HG03571 (cell line): ENCODE measurements at regions not wholly inside any gene's neighbourhood (a gene's known extent, or its start where the extent isn't known, plus 50 kb on each side); places are given as distances from the start of the nearest gene placed in this dataset.

Experiments
- ATAC-seq: cut with Tn5 transposase; IDR thresholded peaks from one replicate; pipeline ENCODE4 v1.9.1; 2021; ENCODE audit not compliant: unreplicated experiment

GRCh38 chr4:130419211-130419975 is 1323.4 kb downstream of the C4orf33 start:
- no peak for ATAC-seq

- ATAC-seq: no peak
Observed at GRCh38 chr4:130422261-130422660, 1326.3 kb downstream of the C4orf33 start.

DNA sequence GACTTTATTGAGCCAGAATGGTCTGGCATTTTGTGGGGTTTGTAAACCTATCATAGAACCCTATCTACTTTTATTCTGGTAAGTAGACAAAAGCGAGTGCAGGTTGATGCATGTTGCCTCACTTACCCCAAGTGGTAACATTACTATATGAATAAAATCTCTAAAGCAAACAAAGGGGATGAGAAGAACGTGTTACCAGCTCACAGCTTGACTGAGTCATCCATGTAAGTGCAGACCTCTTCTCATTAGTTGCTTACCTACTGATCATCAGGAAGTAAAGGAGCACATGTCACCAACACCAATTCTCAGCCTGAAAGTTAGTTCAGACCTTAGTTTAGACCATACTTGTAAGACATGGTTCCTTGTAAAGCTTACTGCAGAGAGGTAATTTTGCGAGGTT is 1328.3 kb downstream of the C4orf33 start:
- no peak for ATAC-seq

DNA sequence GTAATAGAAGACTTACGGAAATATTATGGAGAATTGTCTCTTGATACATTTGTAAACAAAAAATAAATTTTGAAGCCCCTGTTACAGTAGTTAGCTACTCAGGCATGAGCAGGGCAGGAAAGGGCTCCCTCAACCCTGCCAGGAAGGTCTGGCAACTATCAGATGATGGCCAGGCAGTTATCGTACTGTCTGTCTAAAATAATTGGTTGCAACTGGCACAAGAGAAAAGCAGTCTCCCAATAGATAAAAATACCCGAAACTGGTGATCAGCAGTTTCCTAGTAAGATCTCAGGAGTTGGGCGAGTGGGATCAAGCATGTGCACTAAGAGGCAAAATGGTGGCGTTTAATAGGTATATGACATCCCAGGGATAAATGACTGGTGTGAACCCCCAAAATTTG is 1336.3 kb downstream of the C4orf33 start:
- no peak for ATAC-seq

GRCh38 chr4:130449741-130450140 is 1353.8 kb downstream of the C4orf33 start:
- ATAC-seq: no peak

- ATAC-seq: no peak
Observed at GRCh38 chr4:130468340-130468739, 1372.4 kb downstream of the C4orf33 start.

- ATAC-seq: no peak
Observed at GRCh38 chr4:130478406-130478805, 1382.5 kb downstream of the C4orf33 start.

DNA sequence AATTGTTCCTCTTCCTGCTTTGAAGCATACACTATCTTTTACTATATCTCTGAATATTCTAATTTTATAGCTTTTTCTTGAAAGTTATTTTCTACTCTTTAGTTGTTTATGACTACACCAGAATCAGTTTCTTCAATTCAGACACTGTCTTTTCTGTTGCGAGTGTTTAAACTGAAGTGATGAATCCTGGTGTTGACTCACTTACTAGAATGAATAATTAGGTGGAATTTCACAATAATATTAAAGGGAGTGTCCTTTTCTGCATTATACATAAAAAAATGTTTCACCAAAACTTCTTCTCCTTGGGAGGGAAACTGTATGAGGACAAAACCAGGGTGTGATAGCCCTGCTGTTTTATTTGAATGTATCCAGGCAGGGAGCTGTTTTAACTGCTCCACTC is 1383.1 kb downstream of the C4orf33 start:
- no peak for ATAC-seq

- no peak for ATAC-seq
Observed at GRCh38 chr4:130479674-130480073, 1383.7 kb downstream of the C4orf33 start.

DNA sequence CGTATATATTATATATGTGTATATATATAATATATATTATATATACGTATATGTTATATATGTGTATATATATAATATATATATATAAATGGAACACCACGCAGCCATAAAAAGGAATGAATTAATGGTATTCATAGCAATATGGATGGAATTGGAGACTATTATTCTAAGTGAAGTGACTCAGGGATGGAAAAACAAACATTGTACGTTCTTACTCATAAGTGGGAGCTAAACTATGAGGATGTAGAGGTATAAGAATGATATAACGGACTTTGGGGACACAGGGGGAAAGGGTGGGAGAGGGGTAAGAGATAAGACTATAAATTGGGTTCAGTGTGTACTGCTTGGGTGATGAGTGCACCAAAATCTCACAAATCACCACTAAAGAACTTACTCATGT is 1388.9 kb downstream of the C4orf33 start:
- no peak for ATAC-seq

DNA sequence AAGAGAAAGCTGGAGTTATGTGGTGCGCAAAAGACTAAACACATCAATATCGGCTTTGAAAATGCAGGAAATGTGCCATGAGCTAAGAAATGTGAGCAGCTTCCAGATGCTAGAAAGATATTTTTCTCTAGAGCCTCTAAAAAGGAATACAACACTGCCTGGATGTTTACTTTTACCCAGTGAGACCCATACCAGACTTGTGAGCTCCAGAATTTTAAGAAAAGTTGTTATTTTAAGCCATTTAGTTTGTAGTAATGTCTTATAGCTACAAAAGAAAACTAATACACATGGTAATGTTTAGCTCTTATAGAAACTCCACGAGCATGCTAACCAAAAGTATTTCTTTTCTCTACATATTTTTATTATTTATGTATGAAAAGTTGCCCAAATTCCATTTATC is 1389.4 kb downstream of the C4orf33 start:
- ATAC-seq: no peak

GRCh38 chr4:130486186-130486585 is 1390.2 kb downstream of the C4orf33 start:
- ATAC-seq: no peak

DNA sequence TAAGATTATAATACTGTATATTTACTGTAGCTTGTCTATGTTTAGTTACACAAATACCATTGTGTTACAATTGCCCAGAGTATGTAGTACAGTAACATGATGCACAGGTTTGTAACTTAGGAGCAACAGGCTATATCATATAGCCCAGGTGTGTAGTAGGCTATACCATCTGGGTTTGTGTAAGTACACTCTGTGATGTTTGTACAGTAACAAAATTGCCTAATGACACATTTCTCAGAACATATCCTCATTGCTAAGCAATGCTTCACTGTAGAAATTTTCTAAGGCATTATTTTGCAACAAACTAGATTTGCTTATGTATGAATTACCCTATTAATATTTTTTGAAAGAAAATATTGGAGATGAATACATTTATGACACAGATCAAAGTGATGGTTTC is 1390.9 kb downstream of the C4orf33 start:
- no peak for ATAC-seq

GRCh38 chr4:130510661-130511060 is 1414.7 kb downstream of the C4orf33 start:
- ATAC-seq: no peak

DNA sequence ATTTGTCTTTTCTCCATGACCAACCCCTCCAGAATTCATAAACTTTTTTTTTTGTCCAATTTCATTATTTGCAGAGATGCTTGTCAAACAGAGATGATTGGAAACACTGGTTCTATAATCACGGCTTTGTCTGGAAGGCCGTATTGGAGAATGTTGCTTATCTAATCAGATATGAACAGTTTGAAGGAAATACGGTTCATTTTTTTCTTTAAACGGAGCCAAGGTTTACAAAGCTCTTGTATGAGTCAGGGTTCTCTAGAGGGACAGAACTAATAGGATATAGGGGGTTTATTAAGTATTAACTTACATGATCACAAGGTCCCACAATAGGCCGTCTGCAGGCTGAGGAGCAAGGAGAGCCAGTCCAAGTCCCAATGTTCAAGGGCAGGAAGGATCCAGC is 1415.8 kb downstream of the C4orf33 start:
- ATAC-seq: no peak

DNA sequence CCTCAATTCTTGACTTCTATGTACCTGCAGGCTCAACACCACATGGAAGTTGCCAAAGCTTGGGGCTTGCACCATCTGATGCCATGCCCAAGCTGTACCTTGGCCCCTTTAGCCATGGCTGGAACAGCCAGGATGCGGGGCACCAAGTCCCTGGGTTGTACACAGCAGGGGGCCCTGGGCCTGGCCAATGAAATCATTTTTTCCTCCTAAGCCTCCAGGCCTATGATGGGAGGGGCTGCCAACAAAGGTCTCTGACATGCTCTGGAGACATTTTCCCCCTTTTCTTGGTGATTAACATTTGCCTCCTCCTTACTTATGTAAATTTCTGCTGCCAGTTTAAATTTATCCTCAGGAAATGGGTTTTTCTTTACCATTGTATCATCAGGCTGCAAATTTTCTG is 1428.1 kb downstream of the C4orf33 start:
- no peak for ATAC-seq

DNA sequence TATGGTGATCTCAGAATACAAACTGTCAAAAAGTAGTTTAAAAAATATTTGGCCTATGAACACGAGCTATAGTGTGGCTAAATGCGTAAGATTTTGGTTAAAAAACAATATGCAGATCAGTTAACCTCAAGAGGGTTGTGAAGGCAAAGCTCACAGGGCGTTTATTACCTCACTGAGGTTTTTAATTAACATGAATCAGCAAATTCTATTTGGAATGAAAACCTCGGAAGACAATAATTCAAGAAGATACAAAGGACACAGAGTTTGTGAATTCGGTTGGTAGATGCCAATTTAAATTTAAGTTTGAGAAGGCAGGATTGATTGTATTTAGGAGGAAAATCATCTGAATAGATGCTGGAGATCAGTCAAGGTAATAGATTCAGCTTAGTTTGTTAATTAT is 1434.6 kb downstream of the C4orf33 start:
- ATAC-seq: no peak

DNA sequence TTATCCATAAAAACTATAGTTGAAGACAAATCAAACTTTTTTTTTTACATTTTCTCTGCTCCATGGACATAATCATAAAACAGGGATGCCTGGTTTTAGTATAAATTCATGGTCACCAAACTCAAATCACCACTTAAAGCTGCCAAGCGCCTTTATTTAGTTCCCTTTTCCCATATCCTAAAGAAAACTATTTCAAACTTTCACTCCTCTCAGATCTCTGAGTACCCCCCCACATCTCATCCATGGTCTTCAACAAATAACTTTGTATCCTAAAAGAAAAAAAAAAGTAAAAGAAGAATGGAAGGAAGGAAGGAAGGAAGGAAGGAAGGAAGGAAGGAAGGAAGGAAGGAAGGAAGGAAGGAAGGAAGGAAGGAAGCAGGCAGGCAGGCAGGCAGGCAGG is 1438.7 kb downstream of the C4orf33 start:
- no peak for ATAC-seq

GRCh38 chr4:130542953-130543352 is 1447.0 kb downstream of the C4orf33 start:
- ATAC-seq: no peak

- ATAC-seq: no peak
Observed at GRCh38 chr4:130545171-130545570, 1449.2 kb downstream of the C4orf33 start.

- ATAC-seq: no peak
Observed at GRCh38 chr4:130545596-130545995, 1449.6 kb downstream of the C4orf33 start.

DNA sequence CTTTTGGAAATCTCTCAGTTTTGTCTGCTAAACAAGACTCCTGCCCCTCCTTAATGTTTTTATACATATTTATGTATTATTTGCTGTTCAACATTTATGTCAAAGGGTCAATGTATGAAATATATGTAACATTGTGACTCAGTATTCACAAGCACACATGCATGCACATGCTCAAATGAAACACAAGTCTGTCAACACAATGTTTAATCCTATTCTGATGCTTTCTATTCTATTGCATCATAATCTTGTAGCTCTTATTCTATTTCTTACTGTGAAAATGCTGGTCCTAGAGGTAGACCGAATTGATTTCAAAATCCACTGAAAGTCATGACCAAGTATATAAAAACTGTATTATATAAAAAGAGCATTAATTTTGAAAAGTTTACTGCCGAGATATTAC is 1463.3 kb downstream of the C4orf33 start:
- no peak for ATAC-seq

- ATAC-seq: no peak
Observed at GRCh38 chr4:130563185-130563888, 1467.4 kb downstream of the C4orf33 start.
